Mammary epithelial cell (primary cell): ENCODE measurements at regions not wholly inside any gene's neighbourhood (a gene's known extent, or its start where the extent isn't known, plus 50 kb on each side); places are given as distances from the start of the nearest gene placed in this dataset.

Experiments
- CTCF ChIP-seq, 2 donors: IDR thresholded peaks in 1 of 2; conservative IDR thresholded peaks in 1 of 2; 2 replicates each; pipeline ENCODE4 v1.5.1; 2011 to 2012; ENCODE audit warnings: inconsistent platforms in 2 of 2, low read length in 2 of 2, mild to moderate bottlenecking in 2 of 2, control low read depth in 1 of 2, low read depth in 1 of 2; ENCODE audit not compliant: insufficient read depth in 1 of 2; ENCODE audit errors: extremely low read depth in 1 of 2
- EZH2 ChIP-seq: IDR thresholded peaks from 2 replicates; pipeline ENCODE4 v1.6.1; 2012; ENCODE audit warnings: low read length, inconsistent platforms, borderline replicate concordance

GRCh38 chrX:46250151-46250550 is 295.1 kb downstream of the ZNF674 start:
- no peak for TF ChIP-seq EZH2
- TF ChIP-seq CTCF (conservative IDR thresholded peaks at IDR 0.05 in 1 of 2, IDR thresholded peaks at IDR 0.05 in 1 of 2; ENCODE audit: extremely low read depth in 1 of 2, insufficient read depth in 1 of 2, low read depth in 1 of 2, low read length in 2 of 2) = no peak
